A204.1 (cell line): ENCODE measurements at regions not wholly inside any gene's neighbourhood (a gene's known extent, or its start where the extent isn't known, plus 50 kb on each side); places are given as distances from the start of the nearest gene placed in this dataset.

ENCODE experiments used
- FAIRE-seq: peaks from 2 replicates; lab custom pipeline; 2012; peaks lifted over from hg19 to GRCh38; lab: Jason Lieb, UNC

DNA sequence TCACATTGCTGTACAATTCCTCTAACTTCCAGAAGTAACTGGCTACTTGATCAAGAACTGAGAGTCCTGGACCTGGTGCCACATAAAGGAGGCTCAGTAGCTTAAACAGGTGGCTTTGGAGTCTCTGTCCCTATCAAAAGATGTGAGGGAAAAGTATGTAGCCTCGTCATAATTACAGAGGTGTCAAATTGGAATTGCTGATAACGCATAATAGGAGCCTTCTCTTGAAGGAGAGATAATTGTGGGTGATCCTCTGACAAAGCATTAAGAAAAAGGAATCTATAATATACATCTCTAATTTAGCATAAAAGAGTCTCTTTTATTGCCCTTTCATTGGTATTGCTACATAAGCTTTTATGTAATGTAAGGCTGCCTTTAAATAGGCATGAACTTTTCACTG lies 1246.4 kb upstream of the CDH9 start:
- FAIRE-seq: no peak

DNA sequence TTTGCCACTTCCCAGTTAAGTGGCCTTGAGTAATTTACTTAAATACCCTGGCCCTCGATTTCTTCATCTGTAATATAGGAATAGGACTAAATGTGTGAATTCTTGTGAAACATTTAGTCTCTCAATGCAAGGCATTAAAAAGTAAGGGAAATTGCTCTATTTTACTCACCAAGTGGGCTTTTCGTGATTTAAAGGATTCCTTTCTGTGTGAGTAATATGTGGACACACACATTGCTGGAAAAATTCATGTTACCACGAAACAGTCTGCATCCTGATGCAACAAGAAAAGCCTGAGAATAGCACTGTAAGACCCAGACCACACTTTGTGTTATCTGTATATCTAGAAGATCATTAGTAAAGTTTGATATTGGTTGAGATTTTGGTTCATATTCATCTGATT lies 1243.0 kb upstream of the CDH9 start:
- FAIRE-seq: no peak

DNA sequence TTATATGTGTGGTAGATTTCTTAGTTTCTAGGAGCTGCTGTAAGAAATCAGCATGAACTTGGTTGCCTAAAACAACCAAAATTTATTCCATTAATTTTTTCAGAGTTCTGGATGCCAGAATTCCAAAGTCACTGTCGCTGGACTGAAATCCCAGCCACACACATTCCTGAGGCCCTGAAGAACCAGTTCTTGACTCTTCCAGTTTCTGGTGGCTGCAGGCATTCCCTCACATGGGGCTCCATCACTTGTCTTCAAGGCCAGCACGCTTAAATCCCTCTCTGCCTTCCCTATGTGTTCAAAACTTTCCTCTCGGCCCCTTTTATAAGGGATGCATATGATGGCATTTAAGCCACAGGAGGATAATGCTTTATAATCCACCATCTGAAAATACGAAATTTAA lies 1237.5 kb upstream of the CDH9 start:
- no peak for FAIRE-seq

DNA sequence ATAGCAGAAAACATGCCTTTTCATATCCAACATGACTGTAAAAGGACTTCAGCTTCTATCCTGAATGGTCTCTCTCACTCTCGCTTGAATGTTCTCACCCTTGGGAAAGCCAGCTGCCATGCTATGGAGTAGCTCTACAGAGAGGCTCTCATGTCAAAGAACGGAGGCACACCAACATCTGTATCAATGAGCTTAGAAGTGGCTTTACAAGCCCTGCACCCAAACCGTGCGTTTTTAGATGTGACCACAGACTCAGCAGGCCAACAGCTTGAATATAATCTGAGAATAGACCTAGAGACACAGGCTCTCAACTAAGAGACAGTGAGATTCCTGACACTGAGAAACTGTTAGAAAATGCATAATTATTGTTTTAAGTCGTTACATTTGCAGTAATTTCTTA lies 1231.6 kb upstream of the CDH9 start:
- no peak for FAIRE-seq

DNA sequence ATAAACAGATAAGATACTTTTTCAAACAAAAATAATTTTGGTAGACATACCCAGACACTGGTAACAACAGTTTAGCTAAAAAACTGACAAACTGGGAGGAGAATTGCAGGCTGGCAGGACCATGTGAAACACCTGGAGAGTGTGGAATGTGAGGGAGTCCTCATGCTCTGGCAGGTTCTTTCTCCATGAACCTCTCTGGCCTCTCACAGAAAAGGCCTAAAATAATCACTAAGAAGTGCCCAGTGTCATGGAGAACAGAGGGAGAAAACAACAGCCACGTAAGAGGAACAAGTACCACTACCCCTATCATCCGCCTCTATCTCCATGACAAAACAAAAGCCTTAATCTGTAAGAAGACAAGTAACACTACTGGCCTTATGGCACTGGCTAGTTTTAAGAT lies 1227.5 kb upstream of the CDH9 start:
- no peak for FAIRE-seq

DNA sequence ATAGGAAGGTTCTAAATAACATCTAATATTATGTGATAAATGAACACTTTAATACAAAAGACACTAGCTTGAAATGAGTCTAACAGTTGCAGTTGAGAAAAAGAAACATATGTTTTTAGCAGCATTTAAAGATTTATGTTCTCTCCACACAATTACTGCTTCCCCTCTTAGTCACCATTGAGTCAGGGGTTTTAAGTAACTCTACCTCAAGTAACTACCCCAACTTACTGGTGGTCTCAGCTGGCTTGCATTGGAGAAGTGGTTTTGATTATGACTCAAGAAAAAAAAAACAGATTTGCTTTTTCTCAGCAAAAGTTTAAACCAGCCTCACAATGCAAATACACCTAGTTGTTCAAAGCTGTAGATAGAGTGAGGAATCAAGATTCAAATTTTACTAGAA lies 1216.5 kb upstream of the CDH9 start:
- FAIRE-seq: no peak

DNA sequence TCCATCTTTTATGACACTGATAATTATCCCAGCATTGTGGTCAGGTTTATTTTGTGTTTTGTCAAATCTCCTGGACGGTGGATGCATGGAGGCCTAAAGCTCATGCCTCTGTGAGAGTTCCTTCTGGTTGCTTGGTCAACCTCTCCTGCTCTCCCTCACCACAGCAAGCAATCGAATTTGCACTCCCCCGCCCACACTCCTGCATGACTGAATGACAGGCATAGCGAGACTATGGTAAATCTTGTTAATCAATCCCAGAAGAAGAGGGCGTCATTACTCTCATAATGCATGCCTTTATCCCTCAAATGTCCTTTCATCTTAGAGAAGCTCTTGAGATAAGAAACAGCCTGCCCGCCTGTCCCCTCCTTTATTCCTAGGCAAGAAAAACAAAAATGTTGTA lies 1215.0 kb upstream of the CDH9 start:
- FAIRE-seq: no peak

DNA sequence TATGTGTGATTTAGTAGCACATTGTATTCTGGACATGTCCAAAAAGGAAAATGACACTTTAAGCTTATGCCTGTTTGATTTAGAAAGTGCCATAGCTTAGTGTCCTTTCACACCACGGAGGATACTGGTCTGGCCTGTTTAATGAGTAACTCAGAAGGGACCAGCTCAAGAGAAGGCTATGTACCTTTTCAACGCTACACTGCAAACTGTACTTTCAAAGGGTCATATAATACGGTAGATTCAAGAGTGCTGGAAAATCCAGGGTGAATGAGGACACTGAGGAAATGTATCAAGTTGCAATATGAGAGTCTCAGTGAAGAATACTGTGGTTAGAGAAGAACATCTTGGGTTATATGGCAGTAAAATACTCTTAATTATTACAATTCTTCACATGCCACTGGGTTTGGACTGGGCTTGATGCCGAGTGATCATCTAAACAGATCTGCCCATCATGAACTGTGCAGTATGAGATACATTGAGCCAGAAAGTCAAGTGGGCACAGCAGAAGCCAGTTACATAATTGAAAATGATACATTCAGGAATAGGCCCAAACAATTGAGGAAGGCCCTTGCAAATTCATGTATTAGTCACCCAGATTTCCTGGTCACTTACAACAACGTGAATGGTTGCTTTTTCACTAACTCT lies 1211.5 kb upstream of the CDH9 start:
- no peak for FAIRE-seq

DNA sequence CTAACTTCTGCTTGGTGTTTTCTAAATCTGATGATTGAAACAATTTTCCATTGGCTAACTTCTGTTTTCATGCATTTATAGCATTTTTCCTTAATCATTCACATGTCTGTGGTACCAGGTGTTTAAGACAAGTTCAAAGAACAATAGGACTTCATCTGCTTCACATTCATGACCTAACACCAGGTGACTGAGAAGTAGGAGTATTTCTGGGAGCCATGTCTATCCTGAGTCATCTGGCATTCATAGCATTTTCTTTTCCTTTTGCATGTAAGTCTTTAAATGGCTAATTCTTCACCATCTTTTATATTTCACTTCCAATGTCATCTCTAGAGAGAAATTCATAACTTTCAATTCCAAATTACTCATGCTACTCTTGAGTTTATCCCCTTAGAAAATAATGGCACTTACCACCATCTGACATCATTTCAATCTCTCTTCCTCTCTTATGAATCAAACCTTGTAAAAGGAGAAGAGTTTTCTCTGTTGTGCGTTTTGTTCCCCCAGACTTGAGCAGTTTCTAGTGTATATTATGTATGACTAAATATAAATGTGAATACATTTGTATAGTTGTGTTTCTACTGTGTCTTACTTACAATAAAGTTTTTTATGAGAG lies 1196.1 kb upstream of the CDH9 start:
- FAIRE-seq: no peak

DNA sequence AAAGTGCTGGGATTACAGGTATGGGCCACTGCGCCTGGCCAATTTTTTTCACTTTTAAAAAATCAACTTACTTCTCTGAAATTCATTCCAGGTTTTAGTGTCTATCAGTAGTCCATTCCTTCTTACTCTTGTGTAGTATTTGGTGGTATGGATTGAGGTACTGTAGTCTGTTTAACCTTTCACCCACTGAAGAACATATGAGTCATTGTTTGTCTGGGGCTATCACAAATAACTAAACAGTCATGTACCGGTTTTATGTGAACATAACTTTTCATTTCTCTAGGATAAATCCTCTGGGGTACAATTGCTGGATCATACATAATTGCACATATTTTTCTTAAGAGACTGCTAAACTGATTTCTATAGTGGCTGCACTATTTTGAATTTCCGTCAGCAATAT lies 1188.0 kb upstream of the CDH9 start:
- FAIRE-seq: no peak

DNA sequence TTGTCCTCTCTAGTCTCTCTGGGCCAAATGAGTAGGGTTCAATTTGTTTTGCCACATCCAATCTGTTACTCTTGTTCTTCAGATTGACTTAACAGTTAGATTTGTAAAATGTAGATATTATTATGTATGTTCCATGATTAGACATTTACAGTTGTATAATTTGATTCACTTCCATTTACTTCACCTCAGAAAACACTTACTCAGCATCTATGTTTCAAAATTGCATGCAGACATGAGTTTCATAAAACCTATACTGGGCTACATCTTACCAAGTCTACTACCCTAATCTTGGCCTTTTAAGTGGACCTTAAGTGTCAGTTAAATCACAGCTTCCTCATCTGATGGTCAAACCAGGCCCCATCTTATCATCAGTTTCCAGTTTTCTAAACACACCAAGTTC lies 1181.2 kb upstream of the CDH9 start:
- FAIRE-seq: no peak

DNA sequence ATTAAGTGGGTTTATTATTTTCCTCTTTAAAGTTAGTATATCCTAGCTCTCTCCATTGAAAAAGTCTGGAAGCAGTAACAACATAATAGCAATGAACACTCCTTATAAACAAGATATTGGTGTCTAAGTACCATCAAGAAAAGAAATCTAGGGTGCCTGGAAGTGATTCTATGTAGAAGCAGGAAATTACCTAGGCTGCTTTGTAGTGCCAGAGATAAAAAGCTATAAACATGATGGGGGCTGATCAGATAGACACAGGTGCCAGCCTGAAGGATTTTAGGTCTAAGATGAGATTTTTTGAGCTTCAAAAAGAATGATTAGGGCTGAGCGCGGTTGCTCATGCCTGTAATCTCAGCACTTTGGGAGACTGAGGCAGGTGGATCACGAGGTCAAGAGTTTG lies 1179.3 kb upstream of the CDH9 start:
- no peak for FAIRE-seq

DNA sequence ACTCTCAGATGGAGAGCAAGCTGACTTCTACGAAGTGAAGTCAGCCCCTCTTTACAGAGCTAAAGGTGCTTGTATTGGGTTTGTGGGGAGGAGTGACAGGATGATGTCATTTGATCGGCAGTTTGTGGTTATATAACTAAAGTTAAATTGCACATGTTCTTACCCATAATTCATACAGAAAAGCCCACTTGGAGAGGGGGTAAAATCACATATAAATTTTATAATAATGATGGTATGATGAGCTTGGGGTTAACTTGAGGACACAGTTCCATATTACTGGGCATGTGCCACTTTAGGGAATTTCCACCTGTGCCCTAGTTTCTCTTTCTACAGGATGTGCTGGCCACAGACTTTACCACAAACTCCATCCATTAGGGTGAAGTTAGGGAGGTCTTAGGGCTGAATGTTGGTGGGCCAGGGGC lies 1178.6 kb upstream of the CDH9 start:
- FAIRE-seq: no peak

DNA sequence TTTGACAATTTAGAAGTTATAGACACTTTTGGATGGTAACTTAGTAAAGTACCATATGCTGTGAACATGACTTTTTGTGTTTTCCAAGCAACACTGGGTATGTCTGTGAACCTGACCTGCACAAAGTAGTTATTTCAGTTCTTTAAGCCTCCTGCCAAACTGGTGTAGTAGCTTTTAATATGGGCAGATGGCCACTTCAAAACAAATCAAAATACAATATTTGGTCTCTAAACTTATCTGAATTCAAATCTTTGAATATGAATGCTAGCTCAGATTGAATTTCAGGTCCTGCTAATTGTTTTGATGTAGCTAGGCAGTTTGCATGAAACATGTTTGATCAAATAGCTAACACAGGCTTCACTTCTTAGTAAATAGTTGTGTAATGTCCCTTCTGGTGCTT lies 1176.7 kb upstream of the CDH9 start:
- no peak for FAIRE-seq

DNA sequence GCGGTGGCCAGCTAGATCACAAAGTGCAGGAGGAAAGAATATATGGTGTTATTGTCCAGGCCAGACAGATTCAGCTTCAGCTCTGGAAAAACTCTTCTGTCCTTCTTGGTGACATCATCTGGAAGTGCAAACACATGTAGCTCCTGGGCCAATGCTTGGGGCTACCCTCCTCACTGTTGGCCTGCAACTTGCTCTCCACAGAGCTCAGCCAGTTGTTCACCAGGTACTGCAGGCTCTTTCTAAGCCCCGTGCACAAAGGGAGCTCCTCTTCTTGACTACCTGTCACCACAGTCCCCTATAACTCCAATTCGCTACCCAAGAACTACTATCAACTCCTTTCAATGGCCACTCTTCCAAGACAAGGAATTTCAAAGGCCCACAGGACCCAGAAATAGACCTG lies 1175.9 kb upstream of the CDH9 start:
- no peak for FAIRE-seq

DNA sequence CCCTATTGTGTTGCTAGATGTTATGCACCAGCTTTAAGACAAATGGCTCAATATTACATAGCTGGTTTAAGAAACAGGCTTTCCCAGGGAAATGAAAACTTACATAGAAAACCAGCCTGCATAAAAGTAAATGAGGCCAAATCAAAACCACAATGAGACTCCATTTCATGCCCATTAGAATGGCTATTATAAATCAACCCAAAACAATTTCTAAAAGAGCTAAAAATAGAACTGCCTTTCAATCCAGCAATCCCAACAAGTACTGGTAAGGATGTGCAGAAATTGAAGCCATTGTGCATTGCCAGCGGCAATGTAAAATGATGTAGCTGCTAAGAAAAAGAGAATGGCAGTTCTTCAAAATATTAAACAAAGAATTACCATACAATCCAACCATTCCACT lies 1170.0 kb upstream of the CDH9 start:
- no peak for FAIRE-seq

DNA sequence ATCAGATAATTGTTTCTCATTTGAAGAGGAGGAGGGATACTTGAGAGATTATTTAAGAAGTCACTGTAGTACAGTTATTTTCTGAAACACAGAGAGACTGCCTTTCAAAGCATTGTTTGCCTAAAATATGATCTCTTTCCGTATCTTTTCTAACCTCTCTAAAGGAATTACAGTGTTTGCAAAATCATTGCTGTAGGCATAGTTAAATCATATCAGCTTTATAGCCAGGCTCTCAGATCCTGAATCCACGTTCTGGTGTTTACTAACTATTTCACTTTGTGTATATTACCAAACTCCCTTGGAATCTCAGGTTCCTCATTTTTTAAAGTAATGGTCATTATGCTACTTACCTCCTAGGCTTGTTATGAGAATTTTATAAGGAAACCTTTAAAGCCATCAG lies 1151.6 kb upstream of the CDH9 start:
- no peak for FAIRE-seq

DNA sequence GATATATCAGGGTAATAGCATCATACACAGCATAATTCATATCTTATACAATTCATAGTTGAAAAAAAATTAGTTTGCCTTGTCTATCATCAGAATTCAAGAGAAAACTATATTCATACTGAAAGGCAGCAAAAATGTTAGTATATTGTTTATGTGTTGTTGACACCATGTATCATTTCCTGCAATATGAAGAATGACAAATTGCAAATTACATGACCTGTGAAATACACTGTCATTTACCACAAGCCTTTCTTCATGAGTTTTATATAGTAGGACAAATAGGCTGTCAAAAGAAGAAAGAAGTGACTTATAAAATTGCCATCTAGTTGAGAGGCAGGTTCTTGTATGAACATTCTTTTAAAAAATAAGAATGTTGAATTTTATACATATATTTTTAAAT lies 1136.3 kb upstream of the CDH9 start:
- FAIRE-seq: no peak

DNA sequence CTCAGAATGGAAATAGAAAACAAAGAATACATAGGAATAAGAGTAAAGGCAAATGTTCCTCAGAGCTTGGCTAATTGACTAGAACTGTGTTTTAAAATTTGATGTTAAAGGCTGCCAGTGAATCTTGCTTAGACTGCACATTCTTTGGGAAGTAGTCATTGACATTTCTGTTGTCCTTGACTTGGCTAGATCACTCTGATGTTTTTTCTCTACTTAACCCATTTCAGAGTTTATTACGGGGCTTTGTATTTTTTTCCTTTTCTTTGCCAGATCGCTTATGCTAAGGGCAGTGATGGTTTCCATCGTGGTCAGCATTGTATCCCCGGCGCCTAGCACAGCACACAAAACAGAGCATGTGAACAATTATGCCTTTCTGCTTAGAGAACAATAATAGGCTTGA lies 1126.7 kb upstream of the CDH9 start:
- no peak for FAIRE-seq

DNA sequence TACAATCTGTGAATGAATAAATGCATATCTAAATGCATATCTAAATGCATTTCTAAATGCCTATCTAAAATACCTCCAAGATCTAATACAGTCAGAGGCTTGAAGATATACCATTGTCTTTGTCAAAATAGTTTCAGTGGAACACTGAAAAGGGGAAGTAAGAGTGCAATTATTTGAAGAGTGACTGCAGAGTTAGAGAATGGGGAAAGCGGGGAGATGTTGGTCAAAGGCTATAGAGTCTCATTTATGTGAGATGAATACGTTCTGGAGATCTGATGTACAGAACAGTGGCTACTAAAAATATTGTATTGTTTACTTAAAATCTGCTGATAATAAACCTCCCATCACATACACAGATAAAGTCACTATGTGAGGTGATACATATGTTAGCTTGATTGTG lies 1126.2 kb upstream of the CDH9 start:
- FAIRE-seq: no peak

DNA sequence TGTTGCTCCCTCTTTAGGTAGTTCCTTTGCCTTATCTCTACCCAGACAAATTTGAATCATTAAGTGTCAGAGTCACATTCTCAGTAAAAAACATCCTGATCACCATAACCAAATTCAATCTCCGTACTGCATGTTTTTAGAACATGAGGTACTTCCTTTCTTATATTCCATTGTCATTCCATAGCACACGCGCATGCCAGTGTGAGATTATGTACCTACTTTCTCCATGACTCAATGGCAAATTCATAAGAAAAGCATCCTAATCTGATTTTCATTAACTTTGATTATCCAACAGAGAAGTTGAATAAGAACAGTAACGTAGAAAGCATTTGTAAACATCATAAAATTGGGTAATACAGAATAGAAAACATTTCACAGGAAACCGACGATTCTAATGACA lies 1118.6 kb upstream of the CDH9 start:
- FAIRE-seq: no peak

DNA sequence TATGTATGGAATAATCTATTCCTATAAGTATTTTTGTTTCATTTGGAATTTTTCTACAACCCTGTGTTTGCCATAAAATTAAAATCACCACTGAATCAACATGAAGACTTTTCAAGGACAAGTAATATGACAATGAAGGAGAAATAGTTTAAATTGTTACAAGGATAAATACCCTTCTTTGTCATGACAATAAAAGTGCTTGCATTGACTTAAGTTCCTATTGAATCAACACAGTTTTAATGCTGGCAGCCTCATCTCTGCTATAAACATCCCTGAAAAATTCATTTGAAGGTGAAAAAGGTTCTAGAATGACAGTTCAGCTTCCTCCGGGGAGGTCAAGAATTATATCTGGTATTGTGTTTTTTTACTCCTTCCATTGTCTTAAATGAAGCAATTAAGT lies 1105.1 kb upstream of the CDH9 start:
- FAIRE-seq: no peak

DNA sequence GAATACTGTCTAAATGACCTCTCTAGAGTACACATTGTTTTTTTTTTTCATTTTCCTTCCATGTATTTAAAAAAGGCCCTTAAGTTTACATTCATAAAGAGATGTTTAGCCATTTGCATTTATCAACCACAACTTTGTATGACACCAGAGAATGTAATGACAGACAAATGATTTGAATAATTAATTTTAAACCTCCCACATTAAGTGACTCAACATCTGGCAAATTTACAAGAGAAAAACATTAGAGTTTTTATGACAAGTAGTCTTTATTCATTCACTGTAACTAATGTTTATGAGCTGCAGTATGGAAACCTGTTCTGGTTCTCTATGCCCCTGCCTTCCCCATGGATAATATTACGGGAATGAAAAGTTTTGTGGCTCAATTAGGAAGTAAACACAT lies 1093.8 kb upstream of the CDH9 start:
- FAIRE-seq: no peak

DNA sequence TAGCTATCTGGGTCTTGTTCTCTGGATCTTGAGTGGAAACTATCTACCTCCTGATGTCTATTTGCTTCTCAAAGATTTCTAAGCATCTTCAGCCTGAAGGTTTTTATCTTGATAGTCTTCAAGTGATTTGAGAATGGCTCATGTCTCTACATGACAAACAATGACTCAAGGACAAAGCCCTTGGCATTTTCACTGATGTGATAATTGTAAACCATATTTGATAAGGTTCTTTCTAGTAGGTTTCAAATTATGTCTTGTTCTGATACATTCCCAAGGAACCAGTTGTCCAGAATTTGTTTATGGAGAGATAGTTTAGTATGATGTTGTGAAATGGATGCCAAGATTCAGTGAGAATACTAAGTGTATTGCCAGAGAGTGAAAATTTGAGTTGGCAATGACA lies 1079.3 kb upstream of the CDH9 start:
- FAIRE-seq: no peak

DNA sequence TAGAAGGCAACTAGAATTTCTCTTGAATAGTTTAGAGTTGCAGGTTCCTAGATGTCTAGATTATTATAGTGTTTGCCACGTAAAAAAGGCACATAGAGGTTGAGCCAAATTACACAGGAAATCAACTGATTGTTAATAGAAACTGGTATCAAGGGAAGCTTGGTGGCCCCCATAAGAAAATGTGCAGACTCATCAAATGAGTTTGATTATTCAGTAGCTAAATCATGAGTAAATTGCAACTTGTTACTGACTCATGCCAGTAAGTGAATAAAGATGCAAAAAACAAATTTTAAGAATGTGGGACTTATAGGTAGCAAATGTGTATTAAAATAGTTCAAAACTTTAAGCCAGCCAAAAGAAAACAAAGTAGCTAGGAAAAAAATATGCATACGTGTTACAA lies 1078.9 kb upstream of the CDH9 start:
- no peak for FAIRE-seq
